ENCODE measurements at regions not wholly inside any gene's neighbourhood (a gene's known extent, or its start where the extent isn't known, plus 50 kb on each side); places are given as distances from the start of the nearest gene placed in this dataset.

DNA sequence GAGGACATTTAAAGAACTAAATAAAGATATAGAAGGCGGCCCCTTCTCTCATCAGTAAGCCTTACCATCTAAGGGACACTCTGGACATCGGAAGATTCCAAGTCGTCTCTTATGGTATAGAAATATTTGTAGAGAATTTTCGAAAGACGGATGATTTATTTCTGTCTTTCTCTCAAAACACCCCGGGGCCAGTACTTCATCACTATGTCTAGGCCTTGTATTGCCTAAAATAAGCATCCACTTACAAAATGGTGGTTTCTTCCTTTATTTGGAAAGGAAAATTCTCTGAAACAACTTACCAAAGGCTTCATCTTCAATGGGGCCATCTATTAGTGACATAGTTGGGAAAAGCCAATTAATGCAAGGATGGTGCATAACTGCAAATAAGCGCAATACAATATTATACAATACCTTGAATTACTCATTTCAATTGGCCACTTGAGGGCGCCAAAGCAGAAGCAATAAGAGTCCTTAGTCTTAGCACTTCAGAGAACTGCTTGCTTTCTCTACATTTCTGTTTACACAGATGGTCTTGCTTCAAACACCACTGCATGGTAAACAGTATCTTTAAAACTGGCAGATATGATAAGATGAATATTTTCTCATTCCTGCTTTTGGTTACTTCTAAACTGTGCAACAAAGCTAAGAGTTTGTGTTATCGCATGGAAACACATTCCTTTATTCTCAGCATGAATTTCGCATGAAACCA is 113.2 kb downstream of the VIP start:
- peak; percentile 48 for TF ChIP-seq CTCF (IDR thresholded peaks at IDR 0.05; ENCODE audit: insufficient read depth, low read length)
- TF ChIP-seq POLR2AphosphoS5 (IDR thresholded peaks at IDR 0.05; ENCODE audit: low read depth): no peak
- TF ChIP-seq, protein P1, sequence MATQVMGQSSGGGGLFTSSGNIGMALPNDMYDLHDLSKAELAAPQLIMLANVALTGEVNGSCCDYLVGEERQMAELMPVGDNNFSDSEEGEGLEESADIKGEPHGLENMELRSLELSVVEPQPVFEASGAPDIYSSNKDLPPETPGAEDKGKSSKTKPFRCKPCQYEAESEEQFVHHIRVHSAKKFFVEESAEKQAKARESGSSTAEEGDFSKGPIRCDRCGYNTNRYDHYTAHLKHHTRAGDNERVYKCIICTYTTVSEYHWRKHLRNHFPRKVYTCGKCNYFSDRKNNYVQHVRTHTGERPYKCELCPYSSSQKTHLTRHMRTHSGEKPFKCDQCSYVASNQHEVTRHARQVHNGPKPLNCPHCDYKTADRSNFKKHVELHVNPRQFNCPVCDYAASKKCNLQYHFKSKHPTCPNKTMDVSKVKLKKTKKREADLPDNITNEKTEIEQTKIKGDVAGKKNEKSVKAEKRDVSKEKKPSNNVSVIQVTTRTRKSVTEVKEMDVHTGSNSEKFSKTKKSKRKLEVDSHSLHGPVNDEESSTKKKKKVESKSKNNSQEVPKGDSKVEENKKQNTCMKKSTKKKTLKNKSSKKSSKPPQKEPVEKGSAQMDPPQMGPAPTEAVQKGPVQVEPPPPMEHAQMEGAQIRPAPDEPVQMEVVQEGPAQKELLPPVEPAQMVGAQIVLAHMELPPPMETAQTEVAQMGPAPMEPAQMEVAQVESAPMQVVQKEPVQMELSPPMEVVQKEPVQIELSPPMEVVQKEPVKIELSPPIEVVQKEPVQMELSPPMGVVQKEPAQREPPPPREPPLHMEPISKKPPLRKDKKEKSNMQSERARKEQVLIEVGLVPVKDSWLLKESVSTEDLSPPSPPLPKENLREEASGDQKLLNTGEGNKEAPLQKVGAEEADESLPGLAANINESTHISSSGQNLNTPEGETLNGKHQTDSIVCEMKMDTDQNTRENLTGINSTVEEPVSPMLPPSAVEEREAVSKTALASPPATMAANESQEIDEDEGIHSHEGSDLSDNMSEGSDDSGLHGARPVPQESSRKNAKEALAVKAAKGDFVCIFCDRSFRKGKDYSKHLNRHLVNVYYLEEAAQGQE (IDR thresholded peaks at IDR 0.05; ENCODE audit: insufficient replicate concordance, low read depth): no peak
- TF ChIP-seq GABPA (IDR thresholded peaks at IDR 0.05; ENCODE audit: low read depth): no peak
